ENCODE measurements at regions not wholly inside any gene's neighbourhood (a gene's known extent, or its start where the extent isn't known, plus 50 kb on each side); places are given as distances from the start of the nearest gene placed in this dataset.

DNA sequence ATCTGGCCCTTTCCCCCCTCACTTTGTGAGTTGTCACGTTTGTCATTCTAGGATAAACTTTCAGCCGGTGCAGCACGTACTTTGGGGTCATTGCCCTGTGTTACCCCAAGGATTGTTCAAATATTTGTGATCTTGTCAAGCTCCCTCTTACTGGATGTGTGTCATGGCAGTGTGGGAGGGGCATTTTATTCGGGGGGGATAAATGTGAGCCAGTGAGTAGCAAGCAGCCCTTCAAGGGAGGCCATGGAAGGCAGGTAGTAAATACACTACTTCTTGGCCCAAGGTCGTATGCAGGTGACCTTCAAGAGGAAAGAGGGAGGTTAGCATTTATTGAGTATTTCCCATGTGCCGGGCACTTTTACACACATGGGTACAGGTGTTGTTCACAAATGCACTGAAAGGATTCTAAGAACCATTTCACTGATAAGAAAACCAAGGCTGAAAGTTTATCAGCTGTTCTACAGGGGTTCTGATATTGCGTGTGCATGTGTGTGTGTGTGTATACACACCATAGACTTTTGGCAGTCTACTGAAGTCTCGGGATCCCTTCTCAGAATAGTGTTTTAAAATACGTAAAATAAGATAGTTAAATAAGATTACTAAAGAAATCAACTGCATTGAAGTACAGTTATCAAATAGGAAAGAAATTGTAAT, 410.3 kb upstream of the TBX3 start:
- H3K4me3 ChIP-seq (replicated peaks; ENCODE audit: low read depth, low read length): no peak overlapping the region
- DNase-seq (ENCODE audit: low read depth): no peak
- TF ChIP-seq, protein P1, sequence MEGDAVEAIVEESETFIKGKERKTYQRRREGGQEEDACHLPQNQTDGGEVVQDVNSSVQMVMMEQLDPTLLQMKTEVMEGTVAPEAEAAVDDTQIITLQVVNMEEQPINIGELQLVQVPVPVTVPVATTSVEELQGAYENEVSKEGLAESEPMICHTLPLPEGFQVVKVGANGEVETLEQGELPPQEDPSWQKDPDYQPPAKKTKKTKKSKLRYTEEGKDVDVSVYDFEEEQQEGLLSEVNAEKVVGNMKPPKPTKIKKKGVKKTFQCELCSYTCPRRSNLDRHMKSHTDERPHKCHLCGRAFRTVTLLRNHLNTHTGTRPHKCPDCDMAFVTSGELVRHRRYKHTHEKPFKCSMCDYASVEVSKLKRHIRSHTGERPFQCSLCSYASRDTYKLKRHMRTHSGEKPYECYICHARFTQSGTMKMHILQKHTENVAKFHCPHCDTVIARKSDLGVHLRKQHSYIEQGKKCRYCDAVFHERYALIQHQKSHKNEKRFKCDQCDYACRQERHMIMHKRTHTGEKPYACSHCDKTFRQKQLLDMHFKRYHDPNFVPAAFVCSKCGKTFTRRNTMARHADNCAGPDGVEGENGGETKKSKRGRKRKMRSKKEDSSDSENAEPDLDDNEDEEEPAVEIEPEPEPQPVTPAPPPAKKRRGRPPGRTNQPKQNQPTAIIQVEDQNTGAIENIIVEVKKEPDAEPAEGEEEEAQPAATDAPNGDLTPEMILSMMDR (IDR thresholded peaks at IDR 0.05; ENCODE audit: low read length, missing control alignments): no peak

DNA sequence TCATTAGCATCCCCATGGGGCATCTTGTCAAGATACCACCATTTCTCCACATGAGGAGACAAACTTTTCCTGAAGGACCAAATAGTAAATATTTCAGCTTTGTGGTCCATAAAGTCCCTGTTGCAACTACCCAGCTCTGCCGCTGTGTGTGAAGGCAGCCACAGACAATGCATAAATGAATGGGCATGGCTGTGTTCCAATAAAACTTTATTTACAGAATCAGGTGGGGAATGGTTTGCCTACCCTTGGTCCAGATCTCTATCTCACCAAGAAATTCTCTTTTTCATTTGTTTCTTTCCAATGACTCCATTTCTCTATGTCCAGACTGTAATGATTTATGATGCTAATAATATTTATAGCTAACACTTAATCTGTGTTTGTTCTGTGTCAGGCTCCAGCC, 409.3 kb upstream of the TBX3 start:
- DNase-seq (ENCODE audit: low read depth): no peak
- TF ChIP-seq, protein P1 (IDR thresholded peaks at IDR 0.05; ENCODE audit: low read length, missing control alignments): no peak
- no peak overlapping the region for H3K4me3 ChIP-seq (replicated peaks; ENCODE audit: low read depth, low read length)

DNA sequence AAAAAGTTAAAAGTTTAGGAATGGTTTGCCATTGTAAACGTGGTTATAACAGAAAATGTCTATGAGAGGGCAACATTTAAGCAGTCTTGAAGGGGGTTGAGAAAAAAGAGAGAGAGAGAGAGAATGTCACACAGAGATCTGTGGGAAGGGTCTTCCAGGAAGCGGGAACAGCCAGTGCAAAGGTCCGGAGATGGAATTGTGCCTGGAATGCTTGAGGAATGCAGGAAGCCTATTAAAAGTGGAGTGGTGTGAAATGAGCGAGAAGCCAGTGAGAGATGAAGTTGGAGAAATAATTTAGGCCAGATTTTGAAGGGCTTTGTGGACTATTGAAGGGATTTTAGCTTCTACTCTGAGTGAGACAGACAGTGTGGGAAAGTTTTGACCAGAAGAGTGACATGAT, 406.8 kb upstream of the TBX3 start:
- no peak overlapping the region for H3K4me3 ChIP-seq (replicated peaks; ENCODE audit: low read depth, low read length)
- TF ChIP-seq, protein P1 (IDR thresholded peaks at IDR 0.05; ENCODE audit: low read length, missing control alignments): no peak
- DNase-seq (ENCODE audit: low read depth): no peak

DNA sequence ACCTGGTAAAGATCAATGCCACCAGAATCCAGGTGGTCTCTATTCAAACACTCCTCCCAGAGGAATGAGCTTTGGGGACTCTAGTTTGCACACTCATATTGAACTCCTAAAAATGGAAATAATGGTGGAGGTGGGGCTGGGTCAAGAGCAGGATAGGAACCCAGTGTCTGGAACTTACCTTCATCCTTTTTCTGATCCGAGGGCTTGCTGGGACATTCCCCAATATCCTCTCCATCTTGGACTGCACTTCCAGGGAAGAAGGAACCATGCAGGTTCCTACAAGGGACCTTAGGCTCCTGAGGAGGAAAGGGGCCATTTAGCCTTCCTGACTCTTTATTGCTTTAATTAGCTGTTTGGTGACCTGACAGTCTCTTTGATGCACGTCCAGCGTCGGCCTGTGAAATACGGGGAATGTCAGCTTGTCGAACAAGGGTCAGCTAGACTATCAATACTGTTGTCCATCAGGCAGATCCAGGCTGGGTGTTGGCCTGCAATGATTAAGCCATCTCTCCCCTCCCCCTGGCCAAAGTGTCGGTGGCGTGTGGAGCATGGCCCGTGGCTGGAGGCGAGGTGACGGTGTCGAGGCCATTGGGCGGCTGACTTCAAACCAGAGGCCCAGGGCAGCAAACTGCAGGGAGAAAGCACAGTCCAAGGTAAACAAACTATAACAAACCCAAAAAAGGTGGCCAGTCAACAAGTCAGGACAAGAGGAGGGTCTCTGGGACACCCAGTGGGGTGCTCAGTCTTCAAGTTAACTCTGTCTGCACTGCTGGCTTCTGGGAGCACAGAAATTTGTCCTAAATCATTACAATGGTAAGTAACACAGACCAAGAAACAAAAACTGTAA, 405.2 kb upstream of the TBX3 start:
- H3K4me3 ChIP-seq (replicated peaks; ENCODE audit: low read depth, low read length): no peak overlapping the region
- no peak for DNase-seq (ENCODE audit: low read depth)
- TF ChIP-seq, protein P1 (IDR thresholded peaks at IDR 0.05; ENCODE audit: low read length, missing control alignments): no peak

DNA sequence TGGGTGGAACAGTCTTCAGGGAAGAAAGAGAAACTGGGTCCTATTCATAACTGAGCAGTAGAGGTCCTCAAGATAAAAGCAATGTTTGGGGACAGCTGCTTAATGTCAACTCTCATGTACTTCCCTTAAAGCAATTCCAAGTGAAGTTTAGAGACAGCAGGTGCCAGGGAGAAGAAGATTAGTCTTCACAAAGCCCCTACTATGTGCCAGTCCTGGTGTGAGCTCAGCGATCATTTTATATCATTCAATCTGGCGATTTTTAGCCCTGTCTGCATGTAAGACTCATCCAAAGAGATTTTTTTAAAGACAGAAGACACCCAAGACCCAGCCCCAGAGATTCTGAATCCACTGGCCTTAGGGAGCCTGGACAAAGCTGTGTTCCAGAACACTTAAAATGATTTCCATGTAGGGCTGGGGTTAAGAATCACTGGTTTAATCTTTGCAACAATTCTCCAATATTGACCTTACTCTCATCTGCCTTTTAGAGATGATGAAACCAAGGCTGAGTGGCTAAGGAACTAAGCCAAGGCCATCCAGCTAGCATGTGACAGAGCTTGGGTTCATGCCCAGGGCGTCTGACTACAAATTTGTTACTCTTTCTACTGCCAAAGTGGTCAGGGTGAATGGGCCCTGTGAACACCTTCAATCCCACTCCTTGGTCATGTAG, 404.5 kb upstream of the TBX3 start:
- TF ChIP-seq, protein P1 (IDR thresholded peaks at IDR 0.05; ENCODE audit: low read length, missing control alignments): no peak
- no peak for DNase-seq (ENCODE audit: low read depth)
- H3K4me3 ChIP-seq (replicated peaks; ENCODE audit: low read depth, low read length): no peak overlapping the region

DNA sequence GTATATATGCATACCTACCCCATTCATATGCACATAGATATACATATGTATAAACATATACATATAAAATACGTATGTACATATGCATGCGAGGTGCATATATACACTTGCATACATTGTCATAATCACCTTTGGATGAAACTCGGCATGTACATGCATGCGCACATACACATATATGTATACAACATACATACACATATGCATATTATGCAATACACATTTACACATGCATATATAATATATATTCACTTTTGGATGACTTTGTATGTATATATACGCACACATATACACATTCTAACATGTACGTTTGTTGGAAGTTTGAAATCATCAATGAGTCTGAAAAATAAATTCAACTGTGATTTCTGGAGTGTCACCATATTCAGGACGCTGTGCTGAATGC, 401.6 kb upstream of the TBX3 start:
- no peak overlapping the region for H3K4me3 ChIP-seq (replicated peaks; ENCODE audit: low read depth, low read length)
- no peak for DNase-seq (ENCODE audit: low read depth)
- TF ChIP-seq, protein P1 (IDR thresholded peaks at IDR 0.05; ENCODE audit: low read length, missing control alignments): no peak
